ENCODE measurements at regions not wholly inside any gene's neighbourhood (a gene's known extent, or its start where the extent isn't known, plus 50 kb on each side); places are given as distances from the start of the nearest gene placed in this dataset.

- TF ChIP-seq CTCF (IDR thresholded peaks at IDR 0.05): no peak
- no peak for TF ChIP-seq POLR2AphosphoS5 (IDR thresholded peaks at IDR 0.05)
Measured at GRCh38 chr3:634511-634910, 437.9 kb downstream of the CHL1 start.

Measured in gastroesophageal sphincter (tissue), 3 donors.